IMR-90 (cell line): ENCODE measurements at regions not wholly inside any gene's neighbourhood (a gene's known extent, or its start where the extent isn't known, plus 50 kb on each side); places are given as distances from the start of the nearest gene placed in this dataset.

Experiments used
- ATAC-seq: fragments of 200-7000 bp; cut with Tn5 transposase; 2 replicates; pipeline ENCODE4 v1.9.1; 2020; ENCODE audit warnings: low read depth, mild to moderate bottlenecking, moderate library complexity
- BruUV-seq: library from RNA; stranded (reverse); fragments of 400-500 nt; replicated peaks from 2 replicates; lab custom pipeline; 2021; lab: Mats Ljungman, UMichigan
- CTCF ChIA-PET: fragments of 300-600 bp; formaldehyde crosslinking; extraction: SDS; loops from one replicate; lab custom pipeline; 2021; ENCODE audit warnings: antibody characterized with exemption; lab: Yijun Ruan, JAX
- POLR2A ChIA-PET: fragments of 300-600 bp; sonication (Branson Sonifier 250); formaldehyde crosslinking; loops from one replicate; lab custom pipeline; 2022; ENCODE audit warnings: antibody characterized with exemption; ENCODE audit not compliant: unreplicated experiment; lab: Charles Lee
- DNase-seq: peaks from one replicate; pipeline ENCODE4 v3.0.0; 2013
- H2AFZ ChIP-seq: replicated peaks from 2 replicates; pipeline ENCODE3; 2013; ENCODE audit warnings: low read length, mild to moderate bottlenecking; ENCODE audit not compliant: poor library complexity
- H2AK5ac ChIP-seq: 2 replicates; pipeline ENCODE4 v1.6.1; 2013; ENCODE audit warnings: low read depth, low read length, inconsistent platforms
- H2AK9ac ChIP-seq: replicated peaks from 2 replicates; pipeline ENCODE3; 2013; ENCODE audit warnings: mild to moderate bottlenecking, low read depth, low read length, moderate library complexity; ENCODE audit not compliant: poor library complexity
- H2BK120ac ChIP-seq: 2 replicates; pipeline ENCODE4 v1.6.1; 2013; ENCODE audit warnings: low read depth, low read length, inconsistent platforms
- H2BK15ac ChIP-seq: 3 replicates; pipeline ENCODE4 v1.6.1; 2013; ENCODE audit warnings: low read depth, low read length, inconsistent platforms
- H2BK20ac ChIP-seq: 2 replicates; pipeline ENCODE4 v1.6.1; 2013; ENCODE audit warnings: low read depth, mild to moderate bottlenecking, inconsistent platforms, low read length, moderate library complexity
- H2BK5ac ChIP-seq: 2 replicates; pipeline ENCODE4 v1.6.1; 2013; ENCODE audit warnings: mild to moderate bottlenecking, low read depth, low read length, inconsistent platforms; ENCODE audit not compliant: poor library complexity, severe bottlenecking
- H3K14ac ChIP-seq: replicated peaks from 2 replicates; pipeline ENCODE4 v1.6.1; 2013; ENCODE audit warnings: low read depth, low read length, inconsistent platforms
- H3K18ac ChIP-seq: 2 replicates; pipeline ENCODE4 v1.6.1; 2013; ENCODE audit warnings: low read depth, low read length, control low read depth
- H3K23ac ChIP-seq: 2 replicates; pipeline ENCODE4 v1.6.1; 2013; ENCODE audit warnings: low read depth, low read length, inconsistent platforms
- H3K27ac ChIP-seq: 2 replicates; pipeline ENCODE4 v1.5.1; 2013; ENCODE audit warnings: mild to moderate bottlenecking, control low read depth, low read length; ENCODE audit not compliant: insufficient read depth
- H3K27me3 ChIP-seq: 2 replicates; pipeline ENCODE4 v1.6.1; 2013; ENCODE audit warnings: low read length; ENCODE audit not compliant: control insufficient read depth, insufficient read depth
- H3K36me3 ChIP-seq: 2 replicates; pipeline ENCODE4 v1.6.1; 2013; ENCODE audit warnings: low read length, mixed read lengths; ENCODE audit not compliant: control insufficient read depth, insufficient read depth
- H3K4ac ChIP-seq: 2 replicates; pipeline ENCODE4 v1.6.1; 2013; ENCODE audit warnings: low read depth, low read length, inconsistent platforms
- H3K4me1 ChIP-seq: 2 replicates; pipeline ENCODE4 v1.6.1; 2013; ENCODE audit warnings: low read length, mixed read lengths; ENCODE audit not compliant: control insufficient read depth, insufficient read depth
- H3K4me2 ChIP-seq: 2 replicates; pipeline ENCODE4 v1.6.1; 2013; ENCODE audit warnings: low read depth, mild to moderate bottlenecking, control low read depth, low read length, moderate library complexity
- H3K4me3 ChIP-seq: 2 replicates; pipeline ENCODE4 v1.5.1; 2013; ENCODE audit warnings: low read depth, mild to moderate bottlenecking, control low read depth, low read length, moderate library complexity; ENCODE audit not compliant: insufficient read depth
- H3K56ac ChIP-seq: 2 replicates; pipeline ENCODE4 v1.6.1; 2013; ENCODE audit warnings: low read length, inconsistent platforms; ENCODE audit not compliant: insufficient read depth; ENCODE audit errors: extremely low read depth
- H3K79me1 ChIP-seq, 2 experiments: 2 replicates each; pipeline ENCODE4 v1.6.1; 2013; ENCODE audit warnings: low read length in 2 of 2, inconsistent platforms in 1 of 2, low read depth in 1 of 2
- H3K9ac ChIP-seq: 2 replicates; pipeline ENCODE4 v1.6.1; 2013; ENCODE audit warnings: low read depth, low read length, control low read depth
- H3K9me1 ChIP-seq: 2 replicates; pipeline ENCODE4 v1.6.1; 2013; ENCODE audit warnings: low read length, inconsistent platforms; ENCODE audit not compliant: insufficient read depth
- H3K9me3 ChIP-seq: 2 replicates; pipeline ENCODE4 v1.6.1; 2013; ENCODE audit warnings: low read length; ENCODE audit not compliant: control insufficient read depth, insufficient read depth
- H4K20me1 ChIP-seq: 2 replicates; pipeline ENCODE4 v1.6.1; 2013; ENCODE audit warnings: low read length, inconsistent platforms; ENCODE audit not compliant: insufficient read depth
- H4K5ac ChIP-seq: 2 replicates; pipeline ENCODE4 v1.6.1; 2013; ENCODE audit warnings: mild to moderate bottlenecking, low read depth, low read length, control low read depth
- H4K8ac ChIP-seq, 2 experiments: 2 replicates each; pipeline ENCODE4 v1.6.1; 2013; ENCODE audit warnings: low read depth in 2 of 2, low read length in 2 of 2, control low read depth in 1 of 2, inconsistent platforms in 1 of 2
- H4K91ac ChIP-seq: 2 replicates; pipeline ENCODE4 v1.6.1; 2013; ENCODE audit warnings: low read depth, low read length, inconsistent platforms; ENCODE audit not compliant: insufficient read depth
- BHLHE40 ChIP-seq: fragments of 150-350 bp; IDR thresholded peaks from 2 replicates; pipeline ENCODE4 v1.6.1; 2016; ENCODE audit warnings: mild to moderate bottlenecking, low read depth, low read length
- CEBPB ChIP-seq: IDR thresholded peaks from 2 replicates; pipeline ENCODE4 v1.6.1; 2012; ENCODE audit warnings: low read depth, low read length, improper control_type of control experiment
- MXI1 ChIP-seq: IDR thresholded peaks from 2 replicates; pipeline ENCODE4 v1.6.1; 2012; ENCODE audit warnings: low read depth, mild to moderate bottlenecking, low read length, moderate library complexity, borderline replicate concordance
- NFE2L2 ChIP-seq: fragments of 150-350 bp; IDR thresholded peaks from 2 replicates; pipeline ENCODE4 v1.6.1; 2016; ENCODE audit warnings: low read depth, mild to moderate bottlenecking, low read length
- SMC3 ChIP-seq: fragments of 150-350 bp; IDR thresholded peaks from 2 replicates; pipeline ENCODE4 v1.6.1; 2016; ENCODE audit warnings: low read depth, mild to moderate bottlenecking, antibody characterized with exemption, low read length, moderate library complexity
- WGBS, 2 experiments: methylation state at CpG; one replicate each; pipeline versions ENCODE4 v1.1.5 to v1.1.7; 2013; ENCODE audit warnings: missing lambda C conversion rate in 2 of 2; ENCODE audit not compliant: insufficient read length in 1 of 2; ENCODE audit errors: extremely low coverage in 2 of 2; 5-methylcytosine and 5-hydroxymethylcytosine counted together
- dilution Hi-C: fragments of 300-500 bp; cut with HindIII; formaldehyde crosslinking; loops from one replicate; pipeline ENCODE4 v1.14.3; 2018; ENCODE audit warnings: low sequenced_read_pairs; ENCODE audit not compliant: unreplicated experiment
- in situ Hi-C: fragments of 300-500 bp; cut with MboI; formaldehyde crosslinking; loops from 3 replicates; pipeline ENCODE4 v1.14.3; 2019; ENCODE audit warnings: low sequenced_read_pairs, inconsistent platforms, mixed read lengths
- intact Hi-C: fragments of 100-400 bp; cut with micrococcal nuclease; formaldehyde crosslinking; loops from 2 replicates; pipeline ENCODE4 v1.10.0; 2022

GRCh38 chr5:96048763-96049162 lies 87.1 kb upstream of the ELL2 start:
- no peak overlapping the region for H2AK9ac ChIP-seq
- peak overlapping the region; percentile 40; the same call in 1 of the 2 replicates for H4K91ac ChIP-seq
- H3K4me1 ChIP-seq = peaks cover 11% of the 10 kb centered on the region
- H3K79me1 ChIP-seq = peaks cover 0 to 11% of the 10 kb centered on the region in 2 experiments; a peak in 1 of 4 replicates
- no CpG with 5 or more reads among the region's 6 CpGs for WGBS, 2 experiments
- ATAC-seq = no peak
- H4K20me1 ChIP-seq = no peaks in the 10 kb centered on the region
- TF ChIP-seq BHLHE40 = no peak
- TF ChIP-seq MXI1 = no peak
- no peak for TF ChIP-seq SMC3
- TF ChIP-seq CEBPB = no peak
- no peak for TF ChIP-seq NFE2L2
- no peak overlapping the region for H4K5ac ChIP-seq
- no peak overlapping the region for H3K4me3 ChIP-seq
- dilution Hi-C loops (no loop called here), in situ Hi-C loops (no loop called here), intact Hi-C loops (no loop called here)
- peak overlapping the region; percentile 50 for H2BK120ac ChIP-seq
- no peak overlapping the region for H3K56ac ChIP-seq
- no peaks in the 10 kb centered on the region for H3K9me3 ChIP-seq
- H3K4me2 ChIP-seq = no peak overlapping the region
- DNase-seq = no peak
- no peak overlapping the region; the same call in 1 of the 2 replicates for H3K23ac ChIP-seq
- 0 out of 3 replicates have a peak overlapping the region, but pooled peaks have one; percentile 6 for H2BK15ac ChIP-seq
- peaks cover 12% of the 10 kb centered on the region for H3K9me1 ChIP-seq
- no peak overlapping the region for H2AFZ ChIP-seq
- ChIA-PET CTCF (no interaction called here), POLR2A (no interaction called here)
- H2AK5ac ChIP-seq = no peak overlapping the region
- no peak overlapping the region for H3K14ac ChIP-seq
- H3K27ac ChIP-seq = no peak overlapping the region
- H3K27me3 ChIP-seq = no peaks in the 10 kb centered on the region
- H3K36me3 ChIP-seq = no peaks in the 10 kb centered on the region
- no peak overlapping the region for H3K18ac ChIP-seq
- no peak overlapping the region for H3K9ac ChIP-seq
- no peak overlapping the region for H4K8ac ChIP-seq
- H2BK5ac ChIP-seq = no peak overlapping the region
- no TSS peak for BruUV-seq
- 0 out of 2 replicates have a peak overlapping the region, but pooled peaks have one; percentile 37 for H2BK20ac ChIP-seq
- 0 out of 2 replicates have a peak overlapping the region, but pooled peaks have one; percentile 59 for H3K4ac ChIP-seq
